ENCODE measurements at regions not wholly inside any gene's neighbourhood (a gene's known extent, or its start where the extent isn't known, plus 50 kb on each side); places are given as distances from the start of the nearest gene placed in this dataset.

GRCh38 chr3:7929319-7929889 is 572.2 kb upstream of the LMCD1 start:
- TF ChIP-seq POLR2A (IDR thresholded peaks at IDR 0.05) (no peak), CTCF (IDR thresholded peaks at IDR 0.05) (no peak)
